Retinal pigment epithelial cell (primary cell): ENCODE measurements at regions not wholly inside any gene's neighbourhood (a gene's known extent, or its start where the extent isn't known, plus 50 kb on each side); places are given as distances from the start of the nearest gene placed in this dataset.

ENCODE experiments used
- DNase-seq: peaks from one replicate; pipeline ENCODE4 v3.0.0-alpha.2; 2010; ENCODE audit warnings: low read depth
- H3K4me3 ChIP-seq: 2 replicates; pipeline ENCODE4 v1.5.1; 2011; ENCODE audit warnings: mild to moderate bottlenecking, low read length, control low read depth, moderate library complexity
- TF ChIP-seq, protein P1 (sequence below): conservative IDR thresholded peaks from 2 replicates; pipeline ENCODE4 v1.5.1; 2011; ENCODE audit warnings: low read depth, low read length, control low read depth, inconsistent platforms

DNA sequence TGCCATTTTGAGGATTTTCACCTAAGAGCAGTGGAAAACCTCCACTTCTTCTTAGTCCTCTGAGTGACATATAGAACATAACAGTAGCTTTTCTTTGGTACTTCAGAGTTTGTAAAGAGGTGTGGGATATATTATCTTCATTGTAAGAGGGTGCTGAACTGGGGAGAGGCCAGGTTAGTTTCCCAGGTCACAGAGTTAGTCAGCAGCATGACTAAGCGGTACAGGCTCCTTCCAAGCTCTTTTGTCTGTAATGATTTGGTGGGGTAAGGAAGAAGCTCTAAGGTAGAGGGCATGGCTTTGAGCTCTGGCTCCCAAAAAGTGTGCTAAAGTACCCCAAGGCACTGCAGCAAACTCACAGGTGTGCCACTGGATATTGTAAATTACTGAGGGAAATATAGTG lies 325.0 kb upstream of the PLXNA2 start:
- H3K4me3 ChIP-seq, result no peak overlapping the region
- no peak for DNase-seq
- TF ChIP-seq, protein P1, sequence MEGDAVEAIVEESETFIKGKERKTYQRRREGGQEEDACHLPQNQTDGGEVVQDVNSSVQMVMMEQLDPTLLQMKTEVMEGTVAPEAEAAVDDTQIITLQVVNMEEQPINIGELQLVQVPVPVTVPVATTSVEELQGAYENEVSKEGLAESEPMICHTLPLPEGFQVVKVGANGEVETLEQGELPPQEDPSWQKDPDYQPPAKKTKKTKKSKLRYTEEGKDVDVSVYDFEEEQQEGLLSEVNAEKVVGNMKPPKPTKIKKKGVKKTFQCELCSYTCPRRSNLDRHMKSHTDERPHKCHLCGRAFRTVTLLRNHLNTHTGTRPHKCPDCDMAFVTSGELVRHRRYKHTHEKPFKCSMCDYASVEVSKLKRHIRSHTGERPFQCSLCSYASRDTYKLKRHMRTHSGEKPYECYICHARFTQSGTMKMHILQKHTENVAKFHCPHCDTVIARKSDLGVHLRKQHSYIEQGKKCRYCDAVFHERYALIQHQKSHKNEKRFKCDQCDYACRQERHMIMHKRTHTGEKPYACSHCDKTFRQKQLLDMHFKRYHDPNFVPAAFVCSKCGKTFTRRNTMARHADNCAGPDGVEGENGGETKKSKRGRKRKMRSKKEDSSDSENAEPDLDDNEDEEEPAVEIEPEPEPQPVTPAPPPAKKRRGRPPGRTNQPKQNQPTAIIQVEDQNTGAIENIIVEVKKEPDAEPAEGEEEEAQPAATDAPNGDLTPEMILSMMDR, result no peak

DNA sequence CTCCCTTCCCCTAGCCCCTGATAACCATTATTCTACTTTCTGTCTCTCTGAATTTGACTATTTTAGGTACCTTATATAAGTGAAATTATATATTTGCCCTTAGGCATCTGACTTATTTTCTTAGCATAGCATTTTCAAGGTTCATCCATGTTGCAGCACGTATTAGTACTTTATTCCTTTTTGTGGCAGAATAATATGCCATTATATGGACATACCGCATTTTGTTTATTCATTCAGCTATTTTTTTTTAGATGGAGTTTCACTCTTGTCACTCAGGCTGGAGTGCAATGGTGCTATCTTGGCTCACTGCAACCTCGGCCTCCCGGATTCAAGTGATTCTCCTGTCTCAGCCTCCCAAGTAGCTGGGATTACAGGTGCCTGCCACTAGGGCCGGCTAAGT lies 326.2 kb upstream of the PLXNA2 start:
- no peak for DNase-seq
- TF ChIP-seq, protein P1, result no peak

DNA sequence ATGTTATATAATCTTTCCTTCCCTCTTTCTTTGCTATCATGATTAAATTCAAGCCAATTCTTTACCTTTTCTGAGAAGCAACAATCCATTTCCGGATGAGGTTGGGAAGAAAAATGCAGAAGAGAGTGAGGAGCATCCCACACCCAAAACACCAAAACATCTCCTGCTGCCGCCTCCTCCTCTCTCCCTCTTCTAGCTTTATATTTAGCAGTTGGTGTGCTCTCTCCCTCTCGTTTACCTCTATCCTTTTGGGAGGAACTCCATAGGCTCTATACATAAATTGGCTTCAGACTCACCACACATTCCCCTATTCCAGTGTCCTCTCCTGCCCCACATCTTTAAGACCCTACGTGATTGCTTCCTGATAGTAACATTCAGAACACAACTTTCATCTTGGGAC lies 332.2 kb upstream of the PLXNA2 start:
- TF ChIP-seq, protein P1, result no peak
- no peak for DNase-seq
- no peak overlapping the region for H3K4me3 ChIP-seq

More for the DNA sequence above, 326.2 kb upstream of the PLXNA2 start:
- no peak overlapping the region for H3K4me3 ChIP-seq

DNA sequence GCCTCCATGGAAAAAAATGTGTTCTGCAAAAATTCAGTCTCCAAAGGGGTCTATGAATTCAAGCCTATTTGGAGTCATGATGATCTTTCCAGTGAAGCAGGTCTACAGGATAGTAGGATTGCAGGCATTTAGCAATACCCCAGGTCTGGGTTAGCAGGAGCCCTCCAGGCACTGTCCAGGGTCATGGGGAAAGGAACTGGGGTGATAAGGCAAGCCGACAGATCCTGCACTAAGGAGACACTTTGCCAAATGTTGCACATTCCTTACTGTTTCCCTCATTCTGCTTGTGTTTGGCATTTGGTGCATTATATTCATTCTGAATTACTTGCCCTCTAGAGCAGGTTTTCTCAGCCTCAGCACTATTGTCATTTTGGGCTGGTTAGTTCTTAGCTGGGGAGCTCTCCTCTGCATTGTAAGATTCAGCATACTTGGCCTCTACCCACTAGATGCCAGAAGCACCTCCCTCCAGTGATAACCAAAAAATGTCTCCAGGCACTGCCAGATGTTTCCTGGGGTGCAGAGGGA lies 333.3 kb upstream of the PLXNA2 start:
- no peak overlapping the region for H3K4me3 ChIP-seq
- TF ChIP-seq, protein P1, result no peak
- no peak for DNase-seq

DNA sequence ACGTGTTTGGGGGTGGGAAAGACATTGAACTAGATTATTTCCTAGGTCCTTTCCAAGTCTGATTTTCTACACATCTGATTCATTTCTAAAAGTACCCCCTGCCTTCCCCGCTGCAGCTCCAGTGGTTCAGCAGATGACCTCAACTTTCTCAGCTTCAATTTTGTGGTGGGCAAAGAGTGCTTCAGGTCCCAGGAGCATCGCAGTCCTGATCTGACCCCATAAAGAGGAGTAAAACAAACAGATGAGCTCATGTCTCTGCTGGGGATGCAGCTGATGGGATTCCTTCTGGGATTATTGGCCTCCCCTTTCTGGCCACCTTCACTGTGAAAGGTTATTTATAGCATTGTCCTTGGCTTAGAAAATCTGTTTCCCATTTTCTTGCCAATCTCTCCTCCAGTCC lies 337.0 kb upstream of the PLXNA2 start:
- TF ChIP-seq, protein P1, result no peak
- DNase-seq, result no peak
- no peak overlapping the region for H3K4me3 ChIP-seq

DNA sequence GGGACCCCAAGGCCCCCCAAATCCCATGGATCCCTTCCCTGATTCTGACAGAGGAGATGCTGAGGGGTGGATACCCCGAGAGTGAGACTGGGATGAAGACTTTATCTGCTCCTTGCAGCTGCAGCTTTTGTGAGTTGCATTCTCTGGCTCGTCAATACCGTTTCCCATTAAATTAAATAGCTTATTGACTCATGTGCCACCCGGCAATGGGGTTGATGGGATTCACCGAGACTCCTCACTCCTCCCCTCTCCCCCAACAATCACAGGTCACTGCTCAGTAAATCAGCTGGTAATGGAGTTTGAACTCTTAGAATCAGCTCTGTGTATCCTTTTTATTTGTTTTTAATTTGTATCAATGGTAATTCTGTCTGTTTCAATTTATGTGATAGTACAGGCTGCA lies 337.5 kb upstream of the PLXNA2 start:
- no peak overlapping the region for H3K4me3 ChIP-seq
- TF ChIP-seq, protein P1, result no peak
- DNase-seq, result no peak

DNA sequence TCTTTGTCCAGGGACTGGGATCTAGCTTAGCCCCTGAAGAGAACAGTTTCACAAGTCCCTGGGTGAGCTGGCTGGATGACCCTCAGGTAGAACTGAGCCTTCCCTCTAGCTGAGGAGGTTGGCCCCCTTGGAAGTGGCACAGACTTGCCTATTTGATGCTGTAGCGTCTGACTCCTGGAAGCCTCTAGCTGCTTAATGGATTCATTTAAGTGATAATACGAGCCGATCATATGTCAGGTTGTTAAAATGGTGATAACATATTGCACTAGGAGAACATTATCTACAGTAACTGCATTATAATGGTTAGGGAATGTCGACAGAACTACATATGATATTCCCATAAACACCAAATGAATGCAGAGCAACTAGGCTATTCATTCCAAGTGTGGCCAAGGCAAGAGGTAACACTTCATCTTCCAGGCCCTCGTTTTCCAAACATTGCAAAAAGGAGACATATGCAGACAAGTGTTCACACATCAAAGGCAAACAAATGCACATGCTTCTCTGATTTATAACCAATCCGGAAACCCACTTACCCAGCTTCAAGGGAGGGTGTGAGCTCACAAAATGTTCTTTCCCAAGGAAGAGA lies 340.1 kb upstream of the PLXNA2 start:
- DNase-seq, result no peak
- TF ChIP-seq, protein P1, result no peak
- no peak overlapping the region for H3K4me3 ChIP-seq
